IPS-20b (cell line): ENCODE measurements at regions not wholly inside any gene's neighbourhood (a gene's known extent, or its start where the extent isn't known, plus 50 kb on each side); places are given as distances from the start of the nearest gene placed in this dataset.
A peak's percentile ranks its signal among the peaks of the same experiment; 100 is the strongest.

Experiments
- H3K27ac ChIP-seq: one replicate; pipeline ENCODE4 v1.5.1; 2013; ENCODE audit warnings: low read length
- H3K27me3 ChIP-seq: 2 replicates; pipeline ENCODE4 v1.6.1; 2013; ENCODE audit warnings: mild to moderate bottlenecking, low read length, inconsistent platforms; ENCODE audit not compliant: insufficient read depth
- H3K36me3 ChIP-seq: 2 replicates; pipeline ENCODE4 v1.6.1; 2013; ENCODE audit warnings: low read depth, mild to moderate bottlenecking, inconsistent platforms, low read length, moderate library complexity; ENCODE audit not compliant: insufficient read depth
- H3K4me1 ChIP-seq: 2 replicates; pipeline ENCODE4 v1.6.1; 2013; ENCODE audit warnings: mild to moderate bottlenecking, control low read depth, inconsistent platforms, low read length, moderate library complexity; ENCODE audit not compliant: insufficient read depth
- H3K4me3 ChIP-seq: 2 replicates; pipeline ENCODE4 v1.5.1; 2013; ENCODE audit warnings: mild to moderate bottlenecking, low read length, inconsistent platforms
- H3K9ac ChIP-seq: 2 replicates; pipeline ENCODE4 v1.6.1; 2013; ENCODE audit warnings: low read depth, mild to moderate bottlenecking, inconsistent platforms, low read length, moderate library complexity
- H3K9me3 ChIP-seq: 2 replicates; pipeline ENCODE4 v1.6.1; 2013; ENCODE audit warnings: mild to moderate bottlenecking, low read depth, low read length, inconsistent platforms; ENCODE audit not compliant: insufficient read depth

- no peak overlapping the region for H3K4me3 ChIP-seq
- no peak overlapping the region for H3K27ac ChIP-seq
- H3K36me3 ChIP-seq, result no peaks in the 10 kb centered on the region
- H3K4me1 ChIP-seq, result peaks cover 38% of the 10 kb centered on the region
- no peak overlapping the region for H3K9ac ChIP-seq
- H3K9me3 ChIP-seq, result peaks cover 6% of the 10 kb centered on the region
- 0 out of 2 replicates have a peak, but pooled peaks cover 4% of the 10 kb centered on the region for H3K27me3 ChIP-seq
These were observed 228.8 kb upstream of the COPS8 start for GRCh38 chr2:236856848-236857235.

- Histone ChIP-seq H3K27ac (peak overlapping the region; percentile 39), H3K36me3 (no peaks in the 10 kb centered on the region), H3K9me3 (peaks cover 6% of the 10 kb centered on the region), H3K27me3 (0 out of 2 replicates have a peak, but pooled peaks cover under 1% of the 10 kb centered on the region), H3K4me3 (no peak overlapping the region), H3K9ac (no peak overlapping the region; the same call in 1 of the 2 replicates), H3K4me1 (peaks cover 38% of the 10 kb centered on the region)
These were observed 228.4 kb upstream of the COPS8 start for GRCh38 chr2:236857246-236857645.

- Histone ChIP-seq H3K4me1 (peaks cover 38% of the 10 kb centered on the region), H3K36me3 (no peaks in the 10 kb centered on the region), H3K27ac (peak overlapping the region; percentile 39), H3K4me3 (no peak overlapping the region), H3K9ac (no peak overlapping the region; the same call in 1 of the 2 replicates), H3K9me3 (peaks cover 6% of the 10 kb centered on the region), H3K27me3 (no peaks in the 10 kb centered on the region)
These were observed 227.9 kb upstream of the COPS8 start for GRCh38 chr2:236857781-236858180.

- Histone ChIP-seq H3K36me3 (no peaks in the 10 kb centered on the region), H3K9me3 (peaks cover 6% of the 10 kb centered on the region)
These were observed 227.0 kb upstream of the COPS8 start for GRCh38 chr2:236858661-236859060.

GRCh38 chr2:236859908-236860307, 225.8 kb upstream of the COPS8 start:
- Histone ChIP-seq H3K36me3 (no peaks in the 10 kb centered on the region), H3K4me1 (peaks cover 34% of the 10 kb centered on the region), H3K9ac (peak overlapping the region; percentile 35; the same call in 1 of the 2 replicates), H3K9me3 (peaks cover 14% of the 10 kb centered on the region), H3K4me3 (no peak overlapping the region), H3K27ac (no peak overlapping the region), H3K27me3 (no peaks in the 10 kb centered on the region)

More at GRCh38 chr2:236858661-236859060, 227.0 kb upstream of the COPS8 start:
- Histone ChIP-seq H3K4me3 (no peak overlapping the region), H3K27me3 (no peaks in the 10 kb centered on the region), H3K9ac (no peak overlapping the region), H3K4me1 (peaks cover 34% of the 10 kb centered on the region), H3K27ac (no peak overlapping the region)

- H3K4me3 ChIP-seq, result no peak overlapping the region
- H3K27me3 ChIP-seq, result no peaks in the 10 kb centered on the region
- H3K4me1 ChIP-seq, result peaks cover 29% of the 10 kb centered on the region
- H3K36me3 ChIP-seq, result no peaks in the 10 kb centered on the region
- no peak overlapping the region for H3K9ac ChIP-seq
- H3K27ac ChIP-seq, result no peak overlapping the region
- peaks cover 14% of the 10 kb centered on the region for H3K9me3 ChIP-seq
These were observed 224.4 kb upstream of the COPS8 start for GRCh38 chr2:236861196-236861875.

- Histone ChIP-seq H3K9ac (no peak overlapping the region), H3K4me1 (peaks cover 23% of the 10 kb centered on the region), H3K27ac (no peak overlapping the region), H3K36me3 (no peaks in the 10 kb centered on the region), H3K4me3 (no peak overlapping the region), H3K27me3 (no peaks in the 10 kb centered on the region), H3K9me3 (peaks cover 14% of the 10 kb centered on the region)
These were observed 223.7 kb upstream of the COPS8 start for GRCh38 chr2:236861944-236862343.

- H3K36me3 ChIP-seq, result no peaks in the 10 kb centered on the region
- H3K27ac ChIP-seq, result no peak overlapping the region
- H3K9ac ChIP-seq, result no peak overlapping the region
- no peaks in the 10 kb centered on the region for H3K27me3 ChIP-seq
- H3K9me3 ChIP-seq, result peaks cover 14% of the 10 kb centered on the region
- no peak overlapping the region for H3K4me3 ChIP-seq
- H3K4me1 ChIP-seq, result peaks cover 19% of the 10 kb centered on the region
These were observed 223.2 kb upstream of the COPS8 start for GRCh38 chr2:236862526-236862925.

- Histone ChIP-seq H3K4me1 (peaks cover 13% of the 10 kb centered on the region; the same call in 1 of the 2 replicates), H3K27me3 (no peaks in the 10 kb centered on the region), H3K36me3 (no peaks in the 10 kb centered on the region), H3K9me3 (peaks cover 14% of the 10 kb centered on the region), H3K9ac (no peak overlapping the region), H3K27ac (no peak overlapping the region), H3K4me3 (no peak overlapping the region)
These were observed 222.5 kb upstream of the COPS8 start for GRCh38 chr2:236862961-236863728.

GRCh38 chr2:236863729-236864126, 222.0 kb upstream of the COPS8 start:
- H3K27me3 ChIP-seq, result no peaks in the 10 kb centered on the region
- no peak overlapping the region for H3K27ac ChIP-seq
- no peak overlapping the region for H3K4me3 ChIP-seq
- no peaks in the 10 kb centered on the region for H3K36me3 ChIP-seq
- H3K4me1 ChIP-seq, result peaks cover 12% of the 10 kb centered on the region; the same call in 1 of the 2 replicates
- no peak overlapping the region for H3K9ac ChIP-seq
- peaks cover 12% of the 10 kb centered on the region; the same call in 1 of the 2 replicates for H3K9me3 ChIP-seq

- Histone ChIP-seq H3K9me3 (peaks cover 8% of the 10 kb centered on the region; the same call in 1 of the 2 replicates), H3K27ac (no peak overlapping the region), H3K9ac (no peak overlapping the region), H3K36me3 (no peaks in the 10 kb centered on the region), H3K4me1 (peaks cover 9% of the 10 kb centered on the region; the same call in 1 of the 2 replicates), H3K4me3 (no peak overlapping the region), H3K27me3 (no peaks in the 10 kb centered on the region)
These were observed 220.6 kb upstream of the COPS8 start for GRCh38 chr2:236865052-236865451.
